ENCODE measurements at regions not wholly inside any gene's neighbourhood (a gene's known extent, or its start where the extent isn't known, plus 50 kb on each side); places are given as distances from the start of the nearest gene placed in this dataset.

GRCh38 chr6:67016921-67017460 lies 1310.0 kb upstream of the EYS start:
- no peak for DNase-seq
- Histone ChIP-seq H3K27ac (no peak overlapping the region), H3K4me3 (no peak overlapping the region), H4K20me1 (ENCODE audit: insufficient read depth) (no peaks in the 10 kb centered on the region), H3K36me3 (ENCODE audit: low read depth) (no peaks in the 10 kb centered on the region), H2AFZ (no peak overlapping the region), H3F3A (ENCODE audit: insufficient read depth, low read depth) (no peaks in the 10 kb centered on the region), H3K27me3 (ENCODE audit: insufficient read depth, low read depth) (no peaks in the 10 kb centered on the region), H3K9me3 (ENCODE audit: insufficient read depth, low read depth) (no peaks in the 10 kb centered on the region), H3K79me2 (ENCODE audit: low read depth) (no peaks in the 10 kb centered on the region), H3K4me1 (replicated peaks; ENCODE audit: insufficient read depth) (no peaks in the 10 kb centered on the region), H3K4me2 (no peak overlapping the region), H3K9me2 (ENCODE audit: insufficient read depth) (no peaks in the 10 kb centered on the region)
- no TSS peak for BruUV-seq (replicated peaks)
- intact Hi-C loops (cut with micrococcal nuclease; ENCODE audit: unreplicated experiment) = no loop called here
- POLR2A ChIA-PET (ENCODE audit: unreplicated experiment) = no interaction called here
- CTCF ChIA-PET = no interaction called here
- no peak for TF ChIP-seq CTCF (conservative IDR thresholded peaks at IDR 0.05)
- TF ChIP-seq EZH2 (IDR thresholded peaks at IDR 0.05; ENCODE audit: low read depth) = no peak

- Histone ChIP-seq H3K79me2 (ENCODE audit: low read depth) (no peaks in the 10 kb centered on the region), H3K4me1 (replicated peaks; ENCODE audit: insufficient read depth) (no peaks in the 10 kb centered on the region), H3K9me2 (ENCODE audit: insufficient read depth) (no peaks in the 10 kb centered on the region), H3F3A (ENCODE audit: insufficient read depth, low read depth) (no peaks in the 10 kb centered on the region), H2AFZ (no peak overlapping the region), H3K27ac (no peak overlapping the region), H3K27me3 (ENCODE audit: insufficient read depth, low read depth) (no peaks in the 10 kb centered on the region), H3K4me3 (no peak overlapping the region), H3K4me2 (no peak overlapping the region), H3K36me3 (ENCODE audit: low read depth) (no peaks in the 10 kb centered on the region), H3K9me3 (ENCODE audit: insufficient read depth, low read depth) (no peaks in the 10 kb centered on the region), H4K20me1 (ENCODE audit: insufficient read depth) (no peaks in the 10 kb centered on the region)
- ChIA-PET POLR2A (ENCODE audit: unreplicated experiment) (no interaction called here), CTCF (no interaction called here)
- TF ChIP-seq EZH2 (IDR thresholded peaks at IDR 0.05; ENCODE audit: low read depth) (no peak), CTCF (conservative IDR thresholded peaks at IDR 0.05) (no peak)
- no TSS peak for BruUV-seq (replicated peaks)
- DNase-seq = no peak
- intact Hi-C loops (cut with micrococcal nuclease; ENCODE audit: unreplicated experiment) = no loop called here
Measured at GRCh38 chr6:67011441-67011840, 1304.4 kb upstream of the EYS start.

- no peaks in the 10 kb centered on the region for H3K9me3 ChIP-seq (ENCODE audit: insufficient read depth, low read depth)
- no peak overlapping the region; the same call in 1 of the 2 replicates for H3K4me2 ChIP-seq
- H3K4me3 ChIP-seq = no peak overlapping the region
- H3K4me1 ChIP-seq (replicated peaks; ENCODE audit: insufficient read depth) = no peaks in the 10 kb centered on the region
- H3K79me2 ChIP-seq (ENCODE audit: low read depth) = no peaks in the 10 kb centered on the region
- intact Hi-C loops (cut with micrococcal nuclease; ENCODE audit: unreplicated experiment) = no loop called here
- H3K27ac ChIP-seq = no peak overlapping the region
- H3K27me3 ChIP-seq (ENCODE audit: insufficient read depth, low read depth) = no peaks in the 10 kb centered on the region
- no peak for DNase-seq
- TF ChIP-seq CTCF (conservative IDR thresholded peaks at IDR 0.05) (peak; percentile 46), EZH2 (IDR thresholded peaks at IDR 0.05; ENCODE audit: low read depth) (no peak)
- no peaks in the 10 kb centered on the region for H3F3A ChIP-seq (ENCODE audit: insufficient read depth, low read depth)
- no peaks in the 10 kb centered on the region for H4K20me1 ChIP-seq (ENCODE audit: insufficient read depth)
- BruUV-seq (replicated peaks) = no TSS peak
- no peaks in the 10 kb centered on the region; the same call in 1 of the 2 replicates for H3K9me2 ChIP-seq (ENCODE audit: insufficient read depth)
- ChIA-PET POLR2A (ENCODE audit: unreplicated experiment) (no interaction called here), CTCF (no interaction called here)
- H3K36me3 ChIP-seq (ENCODE audit: low read depth) = no peaks in the 10 kb centered on the region
- no peak overlapping the region for H2AFZ ChIP-seq
Measured at GRCh38 chr6:67009818-67010217, 1302.8 kb upstream of the EYS start.

All from PC-9 (cell line).